PFSK-1 (cell line): ENCODE measurements at regions not wholly inside any gene's neighbourhood (a gene's known extent, or its start where the extent isn't known, plus 50 kb on each side); places are given as distances from the start of the nearest gene placed in this dataset.

ENCODE experiments used
- FOXP2 ChIP-seq: optimal IDR thresholded peaks from 2 replicates; pipeline ENCODE3; 2011; ENCODE audit warnings: borderline replicate concordance, control low read depth, inconsistent platforms; ENCODE audit not compliant: insufficient read depth; ENCODE audit errors: extremely low read length, extremely low read depth
- POLR2AphosphoS5 ChIP-seq: IDR thresholded peaks from 2 replicates; pipeline ENCODE4 v1.6.1; 2012; ENCODE audit warnings: low read depth, mild to moderate bottlenecking, control low read depth, low read length, moderate library complexity
- REST ChIP-seq, 2 experiments: IDR thresholded peaks; 2 replicates each; pipeline versions ENCODE4 v1.6.1 to v1.8.0; 2011 to 2012; ENCODE audit warnings: low read depth in 2 of 2, low read length in 2 of 2, control low read depth in 1 of 2, inconsistent platforms in 1 of 2, mild to moderate bottlenecking in 1 of 2, moderate library complexity in 1 of 2; ENCODE audit not compliant: insufficient read depth in 1 of 2
- SIN3A ChIP-seq: IDR thresholded peaks from 2 replicates; pipeline ENCODE4 v1.6.1; 2012; ENCODE audit warnings: mild to moderate bottlenecking, low read length, moderate library complexity, borderline replicate concordance; ENCODE audit not compliant: insufficient read depth
- TAF1 ChIP-seq: IDR thresholded peaks from 2 replicates; pipeline ENCODE4 v1.6.1; 2012; ENCODE audit warnings: low read length, control low read depth, borderline replicate concordance; ENCODE audit not compliant: insufficient read depth

- no peak for TF ChIP-seq SIN3A
- TF ChIP-seq TAF1, result no peak
- TF ChIP-seq FOXP2, result no peak
Measured at GRCh38 chr6:92977018-92977417, 442.3 kb downstream of the EPHA7 start.

- TF ChIP-seq POLR2AphosphoS5 (no peak), TAF1 (no peak), REST (IDR thresholded peaks at IDR 0.05; ENCODE audit: insufficient read depth in 1 of 2, low read depth in 2 of 2, low read length in 2 of 2) (no peak), SIN3A (no peak), FOXP2 (no peak)
Measured at GRCh38 chr6:92967362-92967761, 452.0 kb downstream of the EPHA7 start.

GRCh38 chr6:92962846-92963245 lies 456.5 kb downstream of the EPHA7 start:
- TF ChIP-seq FOXP2 (no peak), SIN3A (no peak), POLR2AphosphoS5 (no peak), REST (IDR thresholded peaks at IDR 0.05; ENCODE audit: insufficient read depth in 1 of 2, low read depth in 2 of 2, low read length in 2 of 2) (no peak), TAF1 (no peak)

GRCh38 chr6:92945799-92946198 lies 473.6 kb downstream of the EPHA7 start:
- no peak for TF ChIP-seq REST (IDR thresholded peaks at IDR 0.05; ENCODE audit: insufficient read depth in 1 of 2, low read depth in 2 of 2, low read length in 2 of 2)
- no peak for TF ChIP-seq TAF1
- no peak for TF ChIP-seq FOXP2
- no peak for TF ChIP-seq POLR2AphosphoS5
- TF ChIP-seq SIN3A, result no peak

GRCh38 chr6:92944132-92944531 lies 475.2 kb downstream of the EPHA7 start:
- no peak for TF ChIP-seq POLR2AphosphoS5
- no peak for TF ChIP-seq REST (IDR thresholded peaks at IDR 0.05; ENCODE audit: insufficient read depth in 1 of 2, low read depth in 2 of 2, low read length in 2 of 2)
- no peak for TF ChIP-seq SIN3A
- TF ChIP-seq TAF1, result no peak
- no peak for TF ChIP-seq FOXP2
